H54 (cell line): ENCODE measurements at regions not wholly inside any gene's neighbourhood (a gene's known extent, or its start where the extent isn't known, plus 50 kb on each side); places are given as distances from the start of the nearest gene placed in this dataset.

Experiments
- DNase-seq: peaks from one replicate; pipeline ENCODE4 v3.0.0; 2011; ENCODE audit warnings: low spot score, mixed read lengths; ENCODE audit not compliant: insufficient read length
- FAIRE-seq: peaks from 3 replicates; lab custom pipeline; 2011; peaks lifted over from hg19 to GRCh38; lab: Jason Lieb, UNC
- POLR2A ChIP-seq: IDR thresholded peaks from 2 replicates; pipeline ENCODE4 v1.6.1; 2011; ENCODE audit warnings: low read depth, mild to moderate bottlenecking, low read length

DNA sequence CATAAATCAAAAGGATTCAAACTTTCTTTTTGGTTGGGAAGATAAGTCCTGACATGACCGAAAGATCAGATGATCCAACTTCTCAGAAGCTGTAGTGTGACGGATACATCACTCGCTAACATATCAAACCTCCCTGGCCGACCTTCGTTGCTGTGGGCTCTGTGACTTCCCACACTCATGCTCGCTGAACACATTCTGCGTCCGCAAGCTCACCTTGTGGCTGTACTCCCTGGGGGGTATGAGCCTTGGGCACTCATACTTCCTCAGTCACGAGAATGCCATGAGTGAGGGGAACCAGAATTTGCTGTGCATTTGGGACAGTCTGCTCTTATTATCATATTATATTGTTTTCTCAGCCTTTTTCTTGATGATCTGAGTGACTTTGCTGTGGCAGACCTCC lies 105.4 kb downstream of the RWDD3 start:
- DNase-seq (no peak), FAIRE-seq (no peak)
- TF ChIP-seq POLR2A, result no peak

DNA sequence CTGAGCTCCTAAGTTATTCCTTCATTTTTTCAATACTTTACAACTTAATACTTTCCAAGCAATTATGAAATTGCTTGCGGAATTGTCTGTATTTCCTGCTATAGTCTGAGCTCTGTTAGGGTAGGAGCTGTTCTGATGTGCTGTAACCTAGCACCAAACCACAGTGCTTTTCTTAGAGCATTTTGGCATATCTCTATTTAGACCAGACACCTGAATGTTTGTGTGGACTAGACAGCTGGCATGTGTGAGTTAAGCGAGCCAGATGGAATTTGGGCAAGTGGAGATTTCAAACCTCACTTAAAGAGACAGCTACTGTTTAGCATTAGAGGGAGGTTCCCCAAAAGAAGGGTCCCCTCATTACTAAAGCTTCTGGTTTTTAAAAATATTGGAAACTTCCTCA lies 106.1 kb downstream of the RWDD3 start:
- no peak for DNase-seq
- FAIRE-seq, result no peak
- TF ChIP-seq POLR2A, result no peak

- no peak for DNase-seq
- no peak for TF ChIP-seq POLR2A
- no peak for FAIRE-seq
Observed at GRCh38 chr1:95352767-95353166, 118.8 kb downstream of the RWDD3 start.

GRCh38 chr1:95353194-95353593 lies 119.2 kb downstream of the RWDD3 start:
- DNase-seq (no peak), FAIRE-seq (no peak)
- no peak for TF ChIP-seq POLR2A

DNA sequence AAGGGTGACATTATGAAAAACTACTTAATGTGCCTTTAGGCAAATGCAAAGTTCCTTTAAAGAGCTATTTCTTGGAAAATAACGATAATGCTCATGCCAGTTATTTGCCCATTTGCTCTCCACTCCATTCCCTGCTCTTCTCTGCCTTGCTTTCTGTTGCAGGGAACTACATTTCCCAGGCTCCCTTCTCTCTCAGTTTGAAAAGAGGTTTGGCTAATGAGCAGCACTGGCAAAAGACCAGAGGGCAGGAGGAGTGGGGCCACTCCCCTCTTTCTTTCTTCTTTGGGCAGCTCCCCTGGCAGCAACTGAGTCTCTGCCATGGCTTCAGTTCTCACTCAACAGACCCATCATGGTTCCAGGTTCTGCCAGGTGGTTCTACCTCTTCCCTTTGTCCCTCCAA lies 130.5 kb downstream of the RWDD3 start:
- DNase-seq, result no peak

DNA sequence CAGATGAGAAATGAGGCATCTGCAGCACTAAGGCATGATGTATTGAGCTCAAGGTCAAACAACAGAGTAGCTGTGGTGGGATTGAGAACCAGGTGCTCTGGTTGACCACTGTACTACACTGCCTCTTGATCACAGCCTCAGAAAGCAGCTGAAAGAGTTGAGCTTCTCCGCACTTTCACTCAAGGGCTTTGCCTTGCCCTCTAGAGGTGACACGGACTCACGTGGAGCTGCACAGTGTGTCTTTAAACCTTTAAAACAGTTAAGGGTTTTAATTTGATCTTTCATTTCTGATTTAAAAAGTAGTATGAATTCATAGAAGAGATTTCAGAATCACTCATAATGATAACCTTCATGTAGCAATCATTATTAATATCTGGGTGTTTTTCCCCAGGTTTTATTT lies 132.5 kb downstream of the RWDD3 start:
- DNase-seq (no peak), FAIRE-seq (no peak)
- no peak for TF ChIP-seq POLR2A

More for the DNA sequence above, 130.5 kb downstream of the RWDD3 start:
- no peak for FAIRE-seq
- TF ChIP-seq POLR2A, result no peak

- DNase-seq (no peak), FAIRE-seq (no peak)
- no peak for TF ChIP-seq POLR2A
Observed at GRCh38 chr1:95368178-95368577, 134.2 kb downstream of the RWDD3 start.

- DNase-seq (no peak), FAIRE-seq (no peak)
- TF ChIP-seq POLR2A, result no peak
Observed at GRCh38 chr1:95369985-95370690, 136.1 kb downstream of the RWDD3 start.

DNA sequence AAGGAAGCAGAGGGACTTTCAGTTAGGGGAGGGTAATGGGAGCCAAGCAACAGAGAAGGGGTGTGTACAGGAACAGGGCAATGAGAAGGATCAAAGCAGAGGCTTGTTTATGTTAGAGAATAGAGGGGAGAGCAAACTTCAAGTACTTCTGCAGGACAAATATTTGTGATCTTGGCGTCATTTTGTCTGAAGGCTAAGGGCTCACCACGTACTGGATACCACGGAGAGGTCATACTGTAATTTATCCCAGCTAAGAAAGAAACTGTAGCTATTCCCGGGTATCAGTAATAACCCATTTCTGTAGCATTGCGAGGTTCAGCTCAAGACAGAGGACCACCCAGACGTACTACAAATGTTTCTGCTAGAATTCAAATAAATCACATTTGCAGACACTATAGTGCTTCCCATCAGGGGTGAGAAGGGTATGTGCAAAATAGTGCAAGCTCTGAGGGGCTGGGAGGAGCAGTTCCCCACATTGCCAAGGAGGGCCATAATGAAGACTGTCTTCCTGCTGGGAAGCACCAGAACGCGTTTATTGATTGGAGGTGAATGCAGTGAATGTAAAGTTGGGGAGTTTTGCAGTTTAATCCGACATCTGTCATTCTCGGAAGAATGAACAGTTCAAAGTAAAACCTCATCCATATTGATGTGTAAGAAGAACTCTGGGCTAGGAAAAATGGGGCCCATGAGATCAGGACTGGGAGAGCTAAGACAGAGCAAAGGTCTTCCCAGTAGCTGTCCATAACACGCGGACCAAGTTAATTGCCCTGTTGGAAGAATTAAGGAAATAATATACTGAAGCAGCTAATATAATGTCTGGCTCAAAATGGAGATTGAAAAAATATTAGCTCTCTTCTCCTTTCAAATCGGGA lies 136.9 kb downstream of the RWDD3 start:
- DNase-seq (no peak), FAIRE-seq (no peak)
- TF ChIP-seq POLR2A, result no peak

- no peak for TF ChIP-seq POLR2A
- no peak for FAIRE-seq
- no peak for DNase-seq
Observed at GRCh38 chr1:95371666-95372282, 137.8 kb downstream of the RWDD3 start.

- TF ChIP-seq POLR2A, result no peak
- FAIRE-seq (no peak), DNase-seq (no peak)
Observed at GRCh38 chr1:95375174-95375573, 141.2 kb downstream of the RWDD3 start.

- no peak for FAIRE-seq
Observed at GRCh38 chr1:95380909-95381308, 146.9 kb downstream of the RWDD3 start.

GRCh38 chr1:95382000-95382786 lies 148.2 kb downstream of the RWDD3 start:
- no peak for TF ChIP-seq POLR2A
- FAIRE-seq, result no peak
- DNase-seq, result no peak

More at GRCh38 chr1:95380909-95381308, 146.9 kb downstream of the RWDD3 start:
- no peak for DNase-seq
- no peak for TF ChIP-seq POLR2A
